Type B pancreatic cell (in vitro differentiated cells): ENCODE measurements at regions not wholly inside any gene's neighbourhood (a gene's known extent, or its start where the extent isn't known, plus 50 kb on each side); places are given as distances from the start of the nearest gene placed in this dataset.

Source experiments
- DNase-seq: peaks from one replicate; pipeline ENCODE4 v3.0.0; 2021; ENCODE audit warnings: mixed read lengths; ENCODE audit not compliant: unreplicated experiment; ENCODE audit errors: extremely low spot score
- H3K27ac Mint-ChIP-seq: 2 replicates; pipeline ENCODE4 v1.8.0; 2021; ENCODE audit warnings: mild to moderate bottlenecking, mixed read lengths
- H3K27me3 Mint-ChIP-seq: 2 replicates; pipeline ENCODE4 v1.8.0; 2021; ENCODE audit warnings: mixed read lengths
- H3K36me3 Mint-ChIP-seq: 2 replicates; pipeline ENCODE4 v1.8.0; 2021; ENCODE audit warnings: mixed read lengths
- H3K4me1 Mint-ChIP-seq: one replicate; pipeline ENCODE4 v1.8.0; 2021; ENCODE audit warnings: mixed read lengths; ENCODE audit not compliant: unreplicated experiment
- H3K4me3 Mint-ChIP-seq: 2 replicates; pipeline ENCODE4 v1.8.0; 2021; ENCODE audit warnings: mild to moderate bottlenecking, mixed read lengths
- H3K9me3 Mint-ChIP-seq: 2 replicates; pipeline ENCODE4 v1.8.0; 2021; ENCODE audit warnings: mixed read lengths
- TF ChIP-seq, protein P1 (sequence below): fragments of 200-600 bp; sonication (generic); conservative IDR thresholded peaks from 2 replicates; pipeline ENCODE4 v1.5.0; 2021; ENCODE audit warnings: antibody characterized with exemption, mild to moderate bottlenecking

GRCh38 chr6:18845896-18846295 is 458.7 kb downstream of the RNF144B start:
- Mint-ChIP-seq H3K4me3 (no peak overlapping the region), H3K27ac (peak overlapping the region; percentile 3), H3K27me3 (no peaks in the 10 kb centered on the region), H3K36me3 (no peaks in the 10 kb centered on the region), H3K9me3 (no peaks in the 10 kb centered on the region), H3K4me1 (no peaks in the 10 kb centered on the region)
- DNase-seq, result no peak
- TF ChIP-seq, protein P1, sequence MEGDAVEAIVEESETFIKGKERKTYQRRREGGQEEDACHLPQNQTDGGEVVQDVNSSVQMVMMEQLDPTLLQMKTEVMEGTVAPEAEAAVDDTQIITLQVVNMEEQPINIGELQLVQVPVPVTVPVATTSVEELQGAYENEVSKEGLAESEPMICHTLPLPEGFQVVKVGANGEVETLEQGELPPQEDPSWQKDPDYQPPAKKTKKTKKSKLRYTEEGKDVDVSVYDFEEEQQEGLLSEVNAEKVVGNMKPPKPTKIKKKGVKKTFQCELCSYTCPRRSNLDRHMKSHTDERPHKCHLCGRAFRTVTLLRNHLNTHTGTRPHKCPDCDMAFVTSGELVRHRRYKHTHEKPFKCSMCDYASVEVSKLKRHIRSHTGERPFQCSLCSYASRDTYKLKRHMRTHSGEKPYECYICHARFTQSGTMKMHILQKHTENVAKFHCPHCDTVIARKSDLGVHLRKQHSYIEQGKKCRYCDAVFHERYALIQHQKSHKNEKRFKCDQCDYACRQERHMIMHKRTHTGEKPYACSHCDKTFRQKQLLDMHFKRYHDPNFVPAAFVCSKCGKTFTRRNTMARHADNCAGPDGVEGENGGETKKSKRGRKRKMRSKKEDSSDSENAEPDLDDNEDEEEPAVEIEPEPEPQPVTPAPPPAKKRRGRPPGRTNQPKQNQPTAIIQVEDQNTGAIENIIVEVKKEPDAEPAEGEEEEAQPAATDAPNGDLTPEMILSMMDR, result no peak

DNA sequence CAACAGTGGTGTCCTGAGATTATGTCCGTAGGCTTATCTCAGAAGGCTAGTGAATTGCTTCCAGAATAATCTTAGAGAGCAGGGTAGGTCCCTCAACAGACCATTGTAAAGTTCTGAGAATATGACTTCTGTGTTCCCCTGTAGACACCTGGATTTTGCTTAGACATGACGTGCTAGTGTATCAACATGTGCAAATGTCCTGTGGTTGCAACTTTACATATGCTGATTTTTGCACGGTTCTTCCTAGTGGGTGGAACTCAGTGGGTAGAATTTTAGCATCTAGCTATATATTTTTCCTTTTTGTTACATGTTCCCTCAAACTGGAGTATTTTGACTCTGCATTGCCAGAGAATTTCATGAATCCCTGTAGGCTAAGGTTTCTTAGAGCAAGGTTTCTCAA is 459.2 kb downstream of the RNF144B start:
- no peak overlapping the region for H3K4me3 Mint-ChIP-seq
- H3K27me3 Mint-ChIP-seq, result no peaks in the 10 kb centered on the region
- TF ChIP-seq, protein P1, result no peak
- no peak for DNase-seq
- H3K9me3 Mint-ChIP-seq, result no peaks in the 10 kb centered on the region
- no peaks in the 10 kb centered on the region for H3K36me3 Mint-ChIP-seq
- no peaks in the 10 kb centered on the region for H3K4me1 Mint-ChIP-seq
- H3K27ac Mint-ChIP-seq, result peak overlapping the region; percentile 3

- DNase-seq, result no peak
- TF ChIP-seq, protein P1, result no peak
- Mint-ChIP-seq H3K4me1 (peaks cover 5% of the 10 kb centered on the region), H3K9me3 (peaks cover 5% of the 10 kb centered on the region), H3K36me3 (no peaks in the 10 kb centered on the region), H3K27ac (no peak overlapping the region), H3K4me3 (no peak overlapping the region), H3K27me3 (peaks cover 25% of the 10 kb centered on the region)
These were observed 474.1 kb downstream of the RNF144B start for GRCh38 chr6:18861204-18861603.

DNA sequence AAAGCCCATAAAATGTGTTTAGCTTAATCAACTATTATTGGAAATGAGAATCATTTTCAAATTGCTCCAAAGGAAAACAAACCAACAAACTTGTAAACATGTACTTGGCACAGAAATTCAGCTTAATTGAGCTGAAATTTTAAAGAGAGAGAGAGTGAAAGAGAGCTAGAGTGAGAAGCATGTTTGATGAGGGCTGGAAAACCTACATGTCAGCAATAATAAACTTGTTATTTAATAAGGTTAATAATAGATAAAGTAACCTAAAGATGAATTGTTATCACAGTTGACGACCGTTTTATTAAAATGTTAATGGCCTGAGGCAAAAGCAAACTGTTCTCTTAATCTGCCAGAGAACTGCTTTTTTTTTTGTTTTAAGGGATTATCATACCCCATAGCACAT is 496.1 kb downstream of the RNF144B start:
- DNase-seq, result no peak
- TF ChIP-seq, protein P1, result no peak
- Mint-ChIP-seq H3K27ac (no peak overlapping the region), H3K36me3 (no peaks in the 10 kb centered on the region), H3K27me3 (no peaks in the 10 kb centered on the region), H3K9me3 (no peaks in the 10 kb centered on the region), H3K4me1 (no peaks in the 10 kb centered on the region), H3K4me3 (no peak overlapping the region)

DNA sequence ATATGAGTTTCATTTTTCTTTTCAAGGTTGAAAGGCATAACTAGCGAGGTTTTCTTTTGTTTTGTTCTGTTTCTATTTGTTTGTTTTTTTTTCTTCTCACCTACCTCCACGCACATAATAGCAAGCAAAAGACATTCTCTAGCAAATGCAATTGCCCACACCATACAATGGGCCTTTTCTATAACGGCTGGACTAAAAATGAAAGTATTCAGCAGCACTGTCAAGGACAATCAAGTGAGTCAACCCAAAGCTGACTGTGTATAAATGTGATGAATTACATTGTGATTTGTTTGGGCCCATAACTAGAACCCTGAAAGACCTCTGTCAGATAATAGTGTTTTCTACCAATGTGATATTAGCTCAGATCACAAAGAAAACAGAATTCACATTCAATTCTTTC is 496.7 kb downstream of the RNF144B start:
- H3K4me1 Mint-ChIP-seq, result no peaks in the 10 kb centered on the region
- TF ChIP-seq, protein P1, result no peak
- H3K4me3 Mint-ChIP-seq, result no peak overlapping the region
- no peak overlapping the region for H3K27ac Mint-ChIP-seq
- DNase-seq, result no peak
- no peaks in the 10 kb centered on the region for H3K9me3 Mint-ChIP-seq
- no peaks in the 10 kb centered on the region for H3K27me3 Mint-ChIP-seq
- no peaks in the 10 kb centered on the region for H3K36me3 Mint-ChIP-seq
